ENCODE measurements at regions not wholly inside any gene's neighbourhood (a gene's known extent, or its start where the extent isn't known, plus 50 kb on each side); places are given as distances from the start of the nearest gene placed in this dataset.

DNA sequence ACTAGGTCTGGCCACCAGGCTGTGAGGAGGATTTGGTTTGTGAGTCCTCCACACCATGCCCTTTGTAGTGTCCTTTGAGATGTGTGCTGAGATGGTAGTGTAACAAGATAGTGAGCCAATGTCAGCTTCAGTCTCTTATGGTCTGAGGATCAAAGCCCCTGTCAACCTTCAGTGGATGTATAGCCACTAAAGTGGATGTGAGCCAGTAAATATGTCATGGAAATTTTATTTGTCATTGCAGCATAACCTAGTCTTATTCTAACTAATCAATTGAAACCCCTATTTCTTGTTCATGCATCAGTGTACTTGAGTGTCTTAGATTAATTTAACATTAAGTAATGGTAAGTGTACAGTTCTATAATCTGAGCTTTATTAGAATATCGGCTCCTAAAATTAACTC, 51.0 kb upstream of the WAC start:
- no peak for TF ChIP-seq POLR2A (IDR thresholded peaks at IDR 0.05; ENCODE audit: low read depth, low read length)
- TF ChIP-seq, protein P1, sequence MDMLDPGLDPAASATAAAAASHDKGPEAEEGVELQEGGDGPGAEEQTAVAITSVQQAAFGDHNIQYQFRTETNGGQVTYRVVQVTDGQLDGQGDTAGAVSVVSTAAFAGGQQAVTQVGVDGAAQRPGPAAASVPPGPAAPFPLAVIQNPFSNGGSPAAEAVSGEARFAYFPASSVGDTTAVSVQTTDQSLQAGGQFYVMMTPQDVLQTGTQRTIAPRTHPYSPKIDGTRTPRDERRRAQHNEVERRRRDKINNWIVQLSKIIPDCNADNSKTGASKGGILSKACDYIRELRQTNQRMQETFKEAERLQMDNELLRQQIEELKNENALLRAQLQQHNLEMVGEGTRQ (IDR thresholded peaks at IDR 0.05; ENCODE audit: low read depth, low read length), result no peak
- TF ChIP-seq FOS (IDR thresholded peaks at IDR 0.05; ENCODE audit: low read depth, low read length), result no peak
- TF ChIP-seq, protein P2, sequence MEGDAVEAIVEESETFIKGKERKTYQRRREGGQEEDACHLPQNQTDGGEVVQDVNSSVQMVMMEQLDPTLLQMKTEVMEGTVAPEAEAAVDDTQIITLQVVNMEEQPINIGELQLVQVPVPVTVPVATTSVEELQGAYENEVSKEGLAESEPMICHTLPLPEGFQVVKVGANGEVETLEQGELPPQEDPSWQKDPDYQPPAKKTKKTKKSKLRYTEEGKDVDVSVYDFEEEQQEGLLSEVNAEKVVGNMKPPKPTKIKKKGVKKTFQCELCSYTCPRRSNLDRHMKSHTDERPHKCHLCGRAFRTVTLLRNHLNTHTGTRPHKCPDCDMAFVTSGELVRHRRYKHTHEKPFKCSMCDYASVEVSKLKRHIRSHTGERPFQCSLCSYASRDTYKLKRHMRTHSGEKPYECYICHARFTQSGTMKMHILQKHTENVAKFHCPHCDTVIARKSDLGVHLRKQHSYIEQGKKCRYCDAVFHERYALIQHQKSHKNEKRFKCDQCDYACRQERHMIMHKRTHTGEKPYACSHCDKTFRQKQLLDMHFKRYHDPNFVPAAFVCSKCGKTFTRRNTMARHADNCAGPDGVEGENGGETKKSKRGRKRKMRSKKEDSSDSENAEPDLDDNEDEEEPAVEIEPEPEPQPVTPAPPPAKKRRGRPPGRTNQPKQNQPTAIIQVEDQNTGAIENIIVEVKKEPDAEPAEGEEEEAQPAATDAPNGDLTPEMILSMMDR (conservative IDR thresholded peaks at IDR 0.05; ENCODE audit: low read depth, low read length), result no peak

Measured in IMR-90 (cell line).